Activated naive CD4-positive, alpha-beta T cell treated with anti-CD3 and anti-CD28 coated beads, Interleukin-2, amount 50 U/mL, for 72 hours (primary cell): ENCODE measurements at regions not wholly inside any gene's neighbourhood (a gene's known extent, or its start where the extent isn't known, plus 50 kb on each side); places are given as distances from the start of the nearest gene placed in this dataset.

Source experiments
- ATAC-seq, 2 donors: fragments of 150-1000 bp; cut with Tn5 transposase; 2 replicates each; pipeline ENCODE4 v1.10.0; 2021; ENCODE audit warnings: mild to moderate bottlenecking in 2 of 2, moderate library complexity in 2 of 2
- DNase-seq, 2 donors: peaks; one replicate each; pipeline ENCODE4 v3.0.0; 2021 to 2022; ENCODE audit warnings: low spot score in 2 of 2
- H3K27ac Mint-ChIP-seq, 2 donors: one replicate each; pipeline ENCODE4 v1.8.0; 2022; ENCODE audit warnings: mild to moderate bottlenecking in 2 of 2, mixed read lengths in 2 of 2
- H3K36me3 Mint-ChIP-seq, 2 donors: one replicate each; pipeline ENCODE4 v1.8.0; 2022; ENCODE audit warnings: mixed read lengths in 2 of 2
- H3K9me3 Mint-ChIP-seq, 2 donors: one replicate each; pipeline ENCODE4 v1.8.0; 2022; ENCODE audit warnings: mixed read lengths in 2 of 2

DNA sequence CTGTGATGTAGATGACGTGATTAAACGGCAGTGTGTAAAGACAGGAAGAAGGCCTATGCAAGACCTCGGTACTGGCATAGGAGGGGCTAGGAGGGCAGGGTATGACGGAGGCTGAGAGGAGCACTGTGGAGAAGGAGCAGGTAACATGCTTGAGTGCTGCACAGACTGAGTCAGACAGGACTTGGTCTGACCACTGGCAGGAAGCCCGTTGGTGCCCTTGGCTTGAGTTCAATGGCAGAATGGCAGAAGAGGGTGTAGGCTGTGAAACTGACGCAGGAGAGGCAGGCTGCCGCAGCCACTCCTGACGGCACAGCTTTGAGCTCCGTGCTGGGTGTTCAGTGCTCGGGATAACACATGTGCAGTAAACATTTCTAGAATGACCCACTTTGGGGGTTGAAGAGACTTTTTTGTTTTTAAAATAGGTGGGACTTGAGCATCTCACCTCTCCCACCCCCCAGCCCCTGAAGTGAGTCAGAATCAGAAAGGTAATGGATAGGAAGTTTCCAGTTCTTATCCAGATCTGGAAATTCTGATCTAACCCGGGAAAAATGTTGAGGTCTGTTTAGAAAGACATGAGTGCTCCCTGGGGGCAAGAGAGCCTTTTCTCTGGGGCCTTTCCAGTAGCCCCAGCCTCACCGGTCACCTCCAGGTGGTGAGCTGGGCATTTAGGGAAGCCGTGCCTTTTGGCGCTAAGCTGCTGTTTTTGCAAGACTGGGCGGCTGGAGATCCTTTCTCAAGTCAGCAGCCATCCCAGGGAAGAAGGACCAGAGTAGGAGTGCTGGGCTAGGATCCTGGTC lies 126.4 kb downstream of the RPLP1 start:
- DNase-seq: no peak
- no peak for ATAC-seq
- Mint-ChIP-seq H3K9me3 (no peaks in the 10 kb centered on the region), H3K27ac (no peak overlapping the region), H3K36me3 (no peaks in the 10 kb centered on the region)

DNA sequence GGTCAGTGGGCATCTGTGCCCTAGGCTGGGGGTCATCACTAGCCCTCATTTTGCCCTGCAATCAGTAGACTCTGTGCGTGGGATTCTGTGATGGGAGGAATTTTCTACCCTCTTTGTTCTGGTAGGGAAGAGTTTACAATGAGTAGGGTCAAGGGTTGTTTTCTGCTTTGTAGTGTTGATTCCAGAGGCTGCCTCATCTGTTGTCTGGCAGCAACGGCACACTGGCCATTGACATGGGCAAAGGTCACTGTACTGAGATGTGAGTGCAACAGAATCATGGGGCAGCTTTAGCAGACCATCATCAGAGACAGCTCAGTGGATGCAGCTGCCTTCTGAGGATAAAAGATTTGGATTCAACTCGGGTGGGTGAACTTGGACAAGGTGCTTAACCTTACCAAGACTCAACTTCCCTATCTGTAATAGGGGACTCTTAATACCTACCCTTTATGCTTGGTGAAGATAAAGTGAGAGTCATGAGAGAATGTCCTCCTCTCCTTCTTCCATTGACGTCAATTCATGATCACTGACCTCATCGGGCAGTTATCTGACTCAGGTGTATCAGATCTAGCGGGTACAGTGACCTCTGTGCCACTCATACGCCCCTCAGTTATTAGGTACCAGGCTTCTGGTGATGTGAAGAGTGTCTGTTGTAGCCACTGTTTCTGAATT lies 127.5 kb downstream of the RPLP1 start:
- Mint-ChIP-seq H3K27ac (no peak overlapping the region), H3K9me3 (no peaks in the 10 kb centered on the region), H3K36me3 (no peaks in the 10 kb centered on the region)
- DNase-seq (no peak), ATAC-seq (no peak)

DNA sequence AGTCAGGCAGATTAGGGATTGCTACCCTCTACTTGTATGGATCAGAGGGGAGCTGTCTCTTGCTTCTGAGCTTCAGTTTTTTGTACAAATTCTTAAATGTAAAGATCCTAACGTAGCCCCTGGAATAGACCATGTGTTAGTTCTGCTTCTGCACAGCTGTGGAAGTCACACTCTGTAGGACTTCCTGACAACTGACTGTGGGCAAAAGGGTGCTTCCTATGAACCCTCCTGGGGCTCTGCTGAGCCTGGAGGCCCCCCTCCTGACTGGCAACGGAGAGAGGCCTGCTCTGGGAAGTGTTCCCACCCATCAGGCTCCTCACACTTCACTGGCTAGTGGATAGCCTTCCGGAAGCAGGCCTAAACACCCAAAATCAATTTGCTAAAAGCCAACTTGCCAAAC lies 131.0 kb downstream of the RPLP1 start:
- DNase-seq: no peak
- Mint-ChIP-seq H3K36me3 (no peaks in the 10 kb centered on the region), H3K27ac (no peak overlapping the region), H3K9me3 (no peaks in the 10 kb centered on the region)
- no peak for ATAC-seq

DNA sequence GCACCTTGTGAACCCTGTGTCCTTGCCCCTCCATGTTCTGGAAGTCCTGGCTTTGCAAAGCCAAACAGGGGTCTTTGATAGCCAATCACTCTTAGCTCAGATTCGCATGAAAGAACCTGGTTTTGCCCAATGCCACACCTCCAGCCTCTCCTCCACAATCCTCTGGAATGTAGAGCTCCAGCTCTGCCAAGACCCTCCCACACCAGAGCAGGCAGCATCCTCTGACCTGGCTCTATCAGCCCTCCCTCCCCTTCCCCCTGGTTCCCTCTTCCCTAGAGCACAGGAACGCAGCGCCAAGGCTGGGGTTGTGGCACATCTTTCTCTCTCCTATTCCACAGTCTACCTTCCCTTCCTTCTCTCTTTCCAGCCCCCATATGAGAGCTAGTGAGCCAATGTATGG lies 133.3 kb downstream of the RPLP1 start:
- no peak for DNase-seq
- Mint-ChIP-seq H3K27ac (no peak overlapping the region), H3K36me3 (no peaks in the 10 kb centered on the region), H3K9me3 (no peaks in the 10 kb centered on the region)
- no peak for ATAC-seq

DNA sequence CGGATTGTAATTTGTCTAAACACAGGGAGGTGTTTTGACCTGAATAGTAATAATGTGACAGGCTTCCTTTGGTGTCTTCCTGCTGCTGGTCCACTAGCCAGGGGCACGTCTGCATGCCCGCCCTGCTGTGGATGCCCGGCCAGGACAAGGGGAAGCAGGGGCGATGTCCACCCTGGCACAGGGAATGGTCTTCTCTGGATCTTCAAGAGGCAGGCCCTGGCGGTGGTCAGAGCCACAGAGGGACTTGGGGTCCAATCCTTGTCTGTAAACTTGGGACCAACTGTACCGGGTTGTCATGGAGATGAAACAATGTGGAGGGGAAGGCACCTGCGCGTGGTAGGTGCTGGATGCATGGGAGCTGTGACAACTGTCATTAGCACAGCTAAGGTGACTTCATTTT lies 134.1 kb downstream of the RPLP1 start:
- DNase-seq (no peak), ATAC-seq (no peak)
- no peak overlapping the region for H3K27ac Mint-ChIP-seq
- H3K36me3 Mint-ChIP-seq: no peaks in the 10 kb centered on the region
- H3K9me3 Mint-ChIP-seq: no peaks in the 10 kb centered on the region

DNA sequence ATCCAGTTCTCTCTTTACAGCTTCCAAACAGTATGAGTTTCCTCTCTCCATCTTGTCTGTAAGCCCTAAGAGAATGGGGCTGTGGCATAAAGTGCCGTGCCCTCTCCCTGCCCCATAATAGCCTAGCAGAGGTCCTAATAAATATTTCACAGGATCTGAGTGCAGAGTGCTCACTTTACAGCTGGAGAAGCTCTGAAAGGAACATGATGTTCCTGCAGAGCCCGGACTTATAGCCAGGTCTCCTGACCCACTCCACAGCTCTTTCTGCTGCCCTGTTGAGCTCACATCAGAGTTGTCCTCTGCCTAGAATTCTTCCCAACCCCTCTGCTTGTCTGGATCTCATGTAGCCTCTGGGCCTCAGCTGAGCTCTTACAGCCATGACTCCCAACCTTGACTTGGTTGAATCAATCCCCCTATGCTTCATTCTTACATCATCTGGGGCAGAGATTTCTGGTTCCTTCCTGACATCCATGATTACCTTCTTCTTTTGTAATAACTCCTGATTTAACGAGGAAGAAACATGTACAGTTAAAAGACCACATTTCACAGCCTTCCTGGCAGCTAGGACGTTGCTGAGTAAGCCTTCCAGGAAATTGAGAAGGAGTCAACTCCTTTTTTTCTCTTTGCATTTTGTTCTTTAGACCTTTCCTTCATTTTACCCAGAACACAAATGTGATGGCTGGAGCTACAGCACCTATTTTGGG lies 135.3 kb downstream of the RPLP1 start:
- ATAC-seq (no peak), DNase-seq (no peak)
- peak overlapping the region in 1 of 2 donors; percentile 5 for H3K27ac Mint-ChIP-seq
- no peaks in the 10 kb centered on the region for H3K9me3 Mint-ChIP-seq
- H3K36me3 Mint-ChIP-seq: no peaks in the 10 kb centered on the region

GRCh38 chr15:69590201-69590710 lies 137.6 kb downstream of the RPLP1 start:
- no peaks in the 10 kb centered on the region for H3K36me3 Mint-ChIP-seq
- no peak for ATAC-seq
- no peak for DNase-seq
- H3K9me3 Mint-ChIP-seq: no peaks in the 10 kb centered on the region
- no peak overlapping the region for H3K27ac Mint-ChIP-seq

DNA sequence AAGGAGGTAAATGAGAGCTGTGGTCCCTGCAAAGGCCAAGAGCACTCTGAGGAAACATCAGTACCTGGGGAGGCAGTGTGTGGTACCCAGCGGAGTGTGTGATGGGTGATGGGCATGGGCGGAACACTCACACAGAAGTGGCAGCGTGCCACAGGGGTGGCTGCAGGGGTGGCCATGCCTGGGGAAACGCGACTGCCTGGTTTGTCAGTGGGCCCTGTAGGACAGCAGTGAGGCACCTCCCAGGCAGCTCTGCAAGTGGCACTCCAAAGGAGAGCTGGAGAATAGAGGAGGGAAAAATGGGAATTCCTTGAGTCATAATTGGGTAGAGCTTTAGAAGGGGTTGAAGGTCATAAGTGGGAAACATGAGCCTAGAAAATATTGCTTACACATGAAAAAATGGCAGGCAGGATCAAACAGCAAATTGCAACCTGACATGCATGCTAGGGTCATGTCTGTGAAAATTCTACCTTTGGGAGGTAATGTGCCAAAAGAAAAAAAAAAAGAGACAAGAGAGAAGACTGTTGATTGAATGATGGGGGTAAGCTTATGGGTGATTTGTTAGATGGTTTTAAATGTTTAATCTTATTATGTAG lies 138.4 kb downstream of the RPLP1 start:
- no peak for DNase-seq
- no peaks in the 10 kb centered on the region for H3K36me3 Mint-ChIP-seq

DNA sequence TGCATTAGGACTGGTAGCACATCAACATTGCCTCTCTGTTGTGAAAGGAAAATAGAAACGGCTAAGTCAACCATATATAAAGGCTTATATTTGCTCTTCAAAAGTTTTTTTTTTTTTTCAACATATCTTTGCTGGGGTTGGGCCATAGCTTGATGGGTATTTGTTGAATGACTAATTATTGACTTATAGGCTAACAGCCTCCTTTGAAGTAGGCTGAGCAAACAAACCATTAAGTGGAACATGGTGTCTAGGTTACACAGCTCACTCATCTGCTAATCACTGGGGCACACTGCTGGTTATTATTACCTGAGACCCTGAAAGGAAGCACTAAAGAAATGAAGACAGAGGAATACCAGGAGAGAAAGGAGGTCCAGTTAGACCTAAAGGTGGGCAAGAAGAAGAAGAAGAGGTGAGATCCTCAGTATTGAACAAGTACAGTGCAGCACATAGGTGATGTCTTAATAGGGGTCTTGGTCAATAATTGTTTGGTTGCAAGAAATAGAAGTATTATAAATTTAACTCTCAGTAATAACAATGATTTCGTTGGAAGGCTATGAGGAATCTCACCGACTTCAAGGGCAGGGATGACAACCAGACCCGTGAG lies 139.4 kb downstream of the RPLP1 start:
- no peaks in the 10 kb centered on the region for H3K36me3 Mint-ChIP-seq
- H3K9me3 Mint-ChIP-seq: no peaks in the 10 kb centered on the region
- no peak for DNase-seq
- no peak for ATAC-seq
- no peak overlapping the region for H3K27ac Mint-ChIP-seq

More for the DNA sequence above, 138.4 kb downstream of the RPLP1 start:
- Mint-ChIP-seq H3K9me3 (no peaks in the 10 kb centered on the region), H3K27ac (no peak overlapping the region)
- ATAC-seq: no peak

GRCh38 chr15:69592954-69593353 lies 140.3 kb downstream of the RPLP1 start:
- ATAC-seq (no peak), DNase-seq (no peak)
- Mint-ChIP-seq H3K9me3 (no peaks in the 10 kb centered on the region), H3K36me3 (no peaks in the 10 kb centered on the region), H3K27ac (no peak overlapping the region)

- no peak overlapping the region for H3K27ac Mint-ChIP-seq
- no peaks in the 10 kb centered on the region for H3K36me3 Mint-ChIP-seq
- no peak for DNase-seq
- no peak for ATAC-seq
- no peaks in the 10 kb centered on the region for H3K9me3 Mint-ChIP-seq
These were observed 140.9 kb downstream of the RPLP1 start for GRCh38 chr15:69593488-69593887.

- Mint-ChIP-seq H3K27ac (no peak overlapping the region), H3K9me3 (no peaks in the 10 kb centered on the region), H3K36me3 (no peaks in the 10 kb centered on the region)
- DNase-seq: no peak
- no peak for ATAC-seq
These were observed 141.7 kb downstream of the RPLP1 start for GRCh38 chr15:69593981-69594966.

DNA sequence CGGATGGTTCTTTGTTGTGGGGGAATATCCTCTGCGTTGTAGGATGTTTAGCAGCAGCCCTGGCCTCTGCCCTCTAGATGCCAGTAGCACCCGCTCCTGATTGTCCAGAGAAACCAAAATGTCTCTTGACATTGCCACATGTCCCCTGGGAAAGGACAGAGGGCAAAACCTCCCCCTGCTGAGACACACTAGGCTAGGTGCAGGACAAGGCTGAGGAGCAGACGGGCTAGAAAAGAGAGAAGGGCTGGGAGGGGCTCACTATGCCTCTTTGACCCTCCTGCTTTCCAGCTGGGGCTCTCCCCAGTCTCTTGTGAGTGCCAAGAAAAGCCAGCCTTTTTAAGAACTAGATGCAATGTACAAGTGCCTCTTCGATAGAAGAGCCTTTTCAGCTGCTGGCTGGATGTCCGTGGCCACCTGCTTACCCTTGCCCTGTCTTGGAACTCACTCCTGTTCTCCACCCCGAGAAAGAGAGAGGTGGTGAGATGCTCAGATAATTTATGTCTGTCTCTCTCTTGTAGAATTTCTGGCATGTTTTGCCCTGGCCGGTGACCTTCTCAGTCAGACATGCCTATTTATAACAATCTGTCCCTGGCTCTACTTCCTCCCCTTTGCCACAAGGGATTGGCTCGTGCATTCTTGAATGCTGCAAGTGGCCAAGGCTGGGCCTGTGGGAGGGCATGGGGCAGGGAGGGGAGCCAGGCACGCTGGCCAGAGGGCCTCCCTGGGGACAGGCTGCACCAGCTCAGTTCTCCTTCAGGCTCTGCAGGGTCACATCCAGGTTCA lies 142.6 kb downstream of the RPLP1 start:
- DNase-seq (no peak), ATAC-seq (no peak)
- Mint-ChIP-seq H3K27ac (no peak overlapping the region), H3K9me3 (no peaks in the 10 kb centered on the region), H3K36me3 (no peaks in the 10 kb centered on the region)

GRCh38 chr15:69597061-69597592 lies 144.5 kb downstream of the RPLP1 start:
- Mint-ChIP-seq H3K27ac (no peak overlapping the region), H3K9me3 (no peaks in the 10 kb centered on the region), H3K36me3 (no peaks in the 10 kb centered on the region)
- ATAC-seq: no peak
- DNase-seq: no peak

DNA sequence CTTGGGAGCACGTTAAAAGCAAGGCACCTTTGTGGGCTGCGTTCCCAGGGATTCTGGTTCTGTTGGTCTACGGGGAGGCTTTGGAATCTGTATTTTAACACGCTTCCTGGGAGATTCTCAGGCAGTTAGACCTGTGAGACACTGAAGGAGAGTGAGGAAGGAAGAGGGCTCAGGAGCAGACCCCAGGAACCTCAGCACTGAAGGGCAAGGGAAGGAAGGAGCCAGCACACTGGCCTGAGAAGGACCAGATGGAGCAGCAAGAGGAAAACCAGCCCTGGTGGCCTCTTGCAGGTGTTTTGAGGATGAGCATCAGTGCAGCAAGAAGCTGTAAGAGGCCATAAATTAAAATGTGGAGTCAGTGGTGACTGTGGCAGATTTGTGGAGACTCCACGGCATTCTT lies 146.7 kb downstream of the RPLP1 start:
- Mint-ChIP-seq H3K9me3 (no peaks in the 10 kb centered on the region), H3K36me3 (no peaks in the 10 kb centered on the region), H3K27ac (no peak overlapping the region)
- ATAC-seq (no peak), DNase-seq (no peak)
